Kasumi-1 (cell line): ENCODE measurements at regions not wholly inside any gene's neighbourhood (a gene's known extent, or its start where the extent isn't known, plus 50 kb on each side); places are given as distances from the start of the nearest gene placed in this dataset.

Experiments
- DNase-seq, 2 experiments: peaks; one replicate each; lab custom pipeline; 2025; lab: John Stamatoyannopoulos, UW

GRCh38 chr7:124423863-124424262 is 341.7 kb downstream of the GPR37 start:
- DNase-seq = no peak

- no peak for DNase-seq
These were observed 343.5 kb downstream of the GPR37 start for GRCh38 chr7:124422081-124422480.

DNA sequence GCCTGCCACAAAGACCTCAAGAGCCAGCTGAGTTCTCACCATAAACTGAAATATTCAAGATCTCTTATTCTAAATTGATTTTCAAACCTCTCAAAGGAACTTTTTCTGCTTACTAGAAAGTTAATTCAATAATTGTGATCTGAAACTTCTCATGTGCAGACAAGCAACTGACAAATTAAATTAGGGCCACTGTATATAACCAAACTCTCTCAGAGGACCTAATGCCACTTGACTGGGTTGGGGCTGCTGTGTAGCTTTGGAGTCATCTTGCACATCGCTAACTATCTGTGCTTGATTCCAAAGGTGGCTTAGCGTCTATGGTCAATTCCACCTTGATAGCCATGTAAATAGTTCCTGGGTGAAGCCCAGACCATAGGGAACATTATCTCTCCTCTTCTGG is 345.2 kb downstream of the GPR37 start:
- no peak for DNase-seq

- no peak for DNase-seq
These were observed 352.6 kb downstream of the GPR37 start for GRCh38 chr7:124413029-124413428.

- DNase-seq = no peak
These were observed 353.1 kb downstream of the GPR37 start for GRCh38 chr7:124412531-124412930.

DNA sequence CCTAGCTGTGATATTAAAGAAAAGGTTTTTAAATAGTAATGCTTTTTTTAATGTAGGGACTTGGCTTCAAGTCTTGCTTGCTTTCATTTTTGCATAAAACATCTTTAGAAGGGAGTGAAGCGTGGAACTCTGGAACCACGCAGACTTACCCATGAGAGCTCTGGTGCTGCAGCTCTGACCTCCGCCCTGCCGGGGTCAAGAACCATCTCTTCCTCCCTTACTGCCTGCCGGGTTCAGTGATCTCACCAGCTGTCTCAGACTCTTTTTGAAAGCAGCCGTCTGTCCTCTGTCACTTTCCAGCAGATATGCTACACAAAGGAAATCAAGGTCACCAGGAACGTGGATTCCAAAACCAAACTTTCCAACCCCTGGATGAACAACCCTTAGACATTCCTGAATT is 353.8 kb downstream of the GPR37 start:
- DNase-seq = no peak

DNA sequence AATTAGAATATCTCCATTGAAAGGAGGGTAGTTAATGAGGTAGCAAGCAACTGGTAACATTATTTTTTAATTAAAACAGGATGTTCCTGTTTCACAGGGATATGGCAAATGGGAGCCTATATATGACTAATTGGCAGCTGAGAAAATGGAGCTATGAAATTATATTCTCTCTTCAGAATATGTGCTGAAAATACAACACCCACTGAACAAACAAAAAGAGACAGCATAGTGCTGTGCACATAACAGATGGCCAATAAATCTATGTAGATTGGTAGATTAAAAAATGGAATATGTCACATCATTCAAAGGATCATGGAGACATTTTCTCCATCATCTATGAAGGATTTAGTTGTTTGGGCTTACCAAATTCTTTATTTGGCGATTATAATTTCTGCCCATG is 362.0 kb downstream of the GPR37 start:
- DNase-seq = no peak

GRCh38 chr7:124403112-124403511 is 362.5 kb downstream of the GPR37 start:
- DNase-seq = no peak

DNA sequence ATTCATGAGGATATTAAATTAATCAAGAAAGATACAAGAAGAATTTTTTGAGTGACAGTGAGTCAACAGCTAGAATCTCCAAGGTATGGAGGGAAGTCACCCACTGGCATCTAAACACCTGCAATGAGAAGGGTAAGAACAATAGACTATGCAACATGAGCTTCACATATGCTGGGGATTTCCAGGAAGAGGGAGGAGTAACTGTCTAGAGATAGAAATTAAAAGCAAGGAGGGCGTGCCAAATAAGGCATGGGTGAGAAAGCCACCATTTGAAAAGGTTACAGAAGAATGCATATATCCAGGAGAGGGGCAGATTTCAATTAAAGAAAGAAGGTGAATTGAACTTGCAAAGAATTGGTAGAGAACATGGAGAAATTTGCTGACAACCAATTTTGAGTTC is 365.7 kb downstream of the GPR37 start:
- DNase-seq = no peak

DNA sequence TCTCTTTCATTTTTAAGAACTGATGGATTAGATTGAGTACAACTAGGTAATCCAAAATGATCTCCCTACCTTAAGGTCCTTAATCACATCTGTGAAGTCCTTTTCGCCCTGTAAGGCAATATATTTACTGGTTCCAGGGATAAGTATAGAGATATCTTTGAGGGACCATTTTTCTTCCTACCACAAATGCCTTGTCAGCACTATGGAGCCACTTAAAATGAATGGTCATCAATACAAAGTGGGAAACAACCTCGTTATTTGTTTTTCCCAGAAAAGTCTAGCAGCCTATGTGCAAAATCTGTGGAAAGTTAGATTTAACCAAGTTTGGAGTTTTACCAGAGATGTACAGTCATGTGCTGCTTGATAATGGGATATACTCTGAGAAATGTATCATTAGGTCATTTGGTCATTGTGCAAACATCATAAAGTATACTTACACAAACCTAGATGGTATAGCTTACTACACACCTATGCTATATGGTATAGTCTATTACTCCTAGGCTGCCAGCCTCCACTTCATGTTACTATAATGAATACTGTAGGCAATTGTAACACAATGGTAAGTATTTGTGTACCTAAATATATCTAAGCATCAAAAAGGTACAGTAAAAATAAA is 366.2 kb upstream of the TMEM229A start:
- DNase-seq = no peak

GRCh38 chr7:124397134-124397533 is 364.3 kb upstream of the TMEM229A start:
- no peak for DNase-seq

DNA sequence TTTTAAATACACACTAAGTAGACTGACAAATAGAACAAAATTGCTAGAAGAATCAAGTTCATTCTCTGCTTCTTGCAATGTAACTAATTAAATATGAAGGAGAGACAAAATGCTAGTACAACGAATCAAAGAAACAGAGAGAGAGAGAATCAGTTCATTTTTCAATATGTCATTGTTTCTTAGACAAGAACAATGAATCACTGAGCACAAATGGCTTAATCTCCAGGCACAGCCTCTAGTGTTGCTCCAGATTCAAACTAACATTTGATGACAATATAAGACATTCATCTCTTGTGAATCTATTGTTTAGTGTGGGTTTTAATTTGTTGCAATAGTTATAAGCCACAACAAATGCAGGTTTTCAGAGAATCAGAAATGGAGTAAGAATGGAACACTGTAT is 357.4 kb upstream of the TMEM229A start:
- no peak for DNase-seq

- DNase-seq = no peak
These were observed 355.9 kb upstream of the TMEM229A start for GRCh38 chr7:124388751-124389150.

GRCh38 chr7:124387056-124387455 is 354.2 kb upstream of the TMEM229A start:
- DNase-seq = no peak

- DNase-seq = no peak
These were observed 346.4 kb upstream of the TMEM229A start for GRCh38 chr7:124379296-124379695.

- no peak for DNase-seq
These were observed 343.2 kb upstream of the TMEM229A start for GRCh38 chr7:124376111-124376510.

- DNase-seq = no peak
These were observed 342.5 kb upstream of the TMEM229A start for GRCh38 chr7:124375391-124375790.

DNA sequence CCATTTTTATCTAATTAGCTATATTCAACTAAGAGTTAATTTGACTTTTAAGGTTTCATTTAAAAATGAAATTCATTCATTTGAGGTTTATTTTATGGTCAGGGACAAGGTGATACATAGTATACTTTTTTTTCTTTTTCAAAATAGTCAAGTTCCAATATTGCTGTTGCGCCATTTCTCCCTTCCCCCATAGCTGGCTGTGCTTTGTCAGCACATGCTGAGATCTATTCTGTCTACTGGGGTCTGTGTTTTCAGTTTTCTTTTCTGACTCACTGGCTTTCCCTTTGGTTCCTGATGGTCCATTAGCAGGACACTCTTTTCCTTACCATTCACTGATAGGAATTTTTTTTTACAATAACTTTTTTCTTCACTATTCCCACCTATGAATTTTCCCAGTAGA is 336.4 kb upstream of the TMEM229A start:
- DNase-seq = no peak

- no peak for DNase-seq
These were observed 333.3 kb upstream of the TMEM229A start for GRCh38 chr7:124366118-124366517.

- DNase-seq = peak; percentile 74 to 83
These were observed 331.4 kb upstream of the TMEM229A start for GRCh38 chr7:124364283-124364682.

GRCh38 chr7:124354201-124354600 is 321.3 kb upstream of the TMEM229A start:
- DNase-seq = no peak

GRCh38 chr7:124351950-124352349 is 319.1 kb upstream of the TMEM229A start:
- no peak for DNase-seq

DNA sequence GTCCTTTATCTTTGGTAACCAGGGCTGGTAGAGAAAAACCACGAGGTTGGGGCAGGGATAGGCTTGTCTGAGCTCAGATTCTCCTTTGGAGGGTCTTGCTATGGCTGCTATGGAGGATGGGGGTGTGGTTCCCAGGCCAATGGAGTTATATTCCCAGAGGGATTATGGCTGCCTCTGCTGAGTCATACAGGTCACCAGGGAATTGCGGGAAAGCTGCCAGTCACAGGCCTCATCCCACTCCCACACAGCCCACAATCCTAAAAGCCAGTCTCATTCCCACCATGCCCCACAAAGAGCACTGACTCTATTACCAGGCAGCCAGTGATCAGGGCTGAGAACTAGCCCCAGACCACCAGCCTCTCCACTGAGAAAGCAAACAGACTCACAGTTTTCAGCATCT is 316.6 kb upstream of the TMEM229A start:
- no peak for DNase-seq

GRCh38 chr7:124338861-124339260 is 306.0 kb upstream of the TMEM229A start:
- DNase-seq = no peak
